Brain microvascular endothelial cell (primary cell): ENCODE measurements at regions not wholly inside any gene's neighbourhood (a gene's known extent, or its start where the extent isn't known, plus 50 kb on each side); places are given as distances from the start of the nearest gene placed in this dataset.
A peak's percentile ranks its signal among the peaks of the same experiment; 100 is the strongest.

Experiments
- DNase-seq: peaks from one replicate; pipeline ENCODE4 v3.0.0-alpha.2; 2020
- H3K27ac ChIP-seq: fragments of 250-450 bp; sonication (Bioruptor Pico); 2 replicates; pipeline ENCODE4 v1.5.1; 2020; ENCODE audit warnings: mild to moderate bottlenecking, moderate library complexity
- H3K27me3 ChIP-seq: fragments of 250-450 bp; sonication (Bioruptor Pico); replicated peaks from 2 replicates; pipeline ENCODE4 v1.5.1; 2020; ENCODE audit warnings: mild to moderate bottlenecking
- H3K36me3 ChIP-seq: fragments of 250-450 bp; sonication (Bioruptor Pico); replicated peaks from 2 replicates; pipeline ENCODE4 v1.5.1; 2020; ENCODE audit warnings: mild to moderate bottlenecking
- H3K4me3 ChIP-seq: 2 replicates; pipeline ENCODE4 v1.5.1; 2011; ENCODE audit warnings: low read depth, mild to moderate bottlenecking, control low read depth, low read length, moderate library complexity
- in situ Hi-C: cut with HindIII; loops from 2 replicates; pipeline ENCODE4 v1.10.0; 2017; ENCODE audit warnings: low sequenced_read_pairs, low pct_ligation_motif_present
- TF ChIP-seq, protein P1 (sequence below): IDR thresholded peaks from 2 replicates; pipeline ENCODE4 v1.5.1; 2011; ENCODE audit warnings: low read depth, mild to moderate bottlenecking, moderate library complexity, low read length, control low read depth, inconsistent platforms; ENCODE audit errors: missing control alignments

DNA sequence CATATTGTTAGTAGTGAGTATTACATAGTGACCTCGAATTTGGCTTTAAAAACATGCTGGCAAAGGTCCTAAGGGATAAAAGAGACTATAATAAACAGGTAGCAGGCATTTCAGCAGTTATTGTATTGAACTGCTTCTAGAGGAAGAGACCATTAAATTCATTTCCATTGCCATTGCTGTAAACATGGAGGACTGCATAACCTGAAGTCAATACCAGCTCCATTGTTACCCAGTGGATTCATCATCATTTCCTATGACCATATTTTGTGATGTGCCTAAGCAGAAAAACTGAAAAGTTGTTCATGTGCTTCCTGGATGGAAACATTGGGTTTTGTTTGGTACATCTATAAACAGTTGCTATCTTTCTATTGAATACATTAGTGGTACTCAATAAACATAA, 482.5 kb upstream of the UBE2E2 start:
- H3K27ac ChIP-seq: no peak overlapping the region
- H3K36me3 ChIP-seq: no peaks in the 10 kb centered on the region
- TF ChIP-seq, protein P1, sequence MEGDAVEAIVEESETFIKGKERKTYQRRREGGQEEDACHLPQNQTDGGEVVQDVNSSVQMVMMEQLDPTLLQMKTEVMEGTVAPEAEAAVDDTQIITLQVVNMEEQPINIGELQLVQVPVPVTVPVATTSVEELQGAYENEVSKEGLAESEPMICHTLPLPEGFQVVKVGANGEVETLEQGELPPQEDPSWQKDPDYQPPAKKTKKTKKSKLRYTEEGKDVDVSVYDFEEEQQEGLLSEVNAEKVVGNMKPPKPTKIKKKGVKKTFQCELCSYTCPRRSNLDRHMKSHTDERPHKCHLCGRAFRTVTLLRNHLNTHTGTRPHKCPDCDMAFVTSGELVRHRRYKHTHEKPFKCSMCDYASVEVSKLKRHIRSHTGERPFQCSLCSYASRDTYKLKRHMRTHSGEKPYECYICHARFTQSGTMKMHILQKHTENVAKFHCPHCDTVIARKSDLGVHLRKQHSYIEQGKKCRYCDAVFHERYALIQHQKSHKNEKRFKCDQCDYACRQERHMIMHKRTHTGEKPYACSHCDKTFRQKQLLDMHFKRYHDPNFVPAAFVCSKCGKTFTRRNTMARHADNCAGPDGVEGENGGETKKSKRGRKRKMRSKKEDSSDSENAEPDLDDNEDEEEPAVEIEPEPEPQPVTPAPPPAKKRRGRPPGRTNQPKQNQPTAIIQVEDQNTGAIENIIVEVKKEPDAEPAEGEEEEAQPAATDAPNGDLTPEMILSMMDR: no peak
- H3K4me3 ChIP-seq: no peak overlapping the region
- DNase-seq: no peak
- in situ Hi-C loops: no loop called here
- H3K27me3 ChIP-seq: no peaks in the 10 kb centered on the region

DNA sequence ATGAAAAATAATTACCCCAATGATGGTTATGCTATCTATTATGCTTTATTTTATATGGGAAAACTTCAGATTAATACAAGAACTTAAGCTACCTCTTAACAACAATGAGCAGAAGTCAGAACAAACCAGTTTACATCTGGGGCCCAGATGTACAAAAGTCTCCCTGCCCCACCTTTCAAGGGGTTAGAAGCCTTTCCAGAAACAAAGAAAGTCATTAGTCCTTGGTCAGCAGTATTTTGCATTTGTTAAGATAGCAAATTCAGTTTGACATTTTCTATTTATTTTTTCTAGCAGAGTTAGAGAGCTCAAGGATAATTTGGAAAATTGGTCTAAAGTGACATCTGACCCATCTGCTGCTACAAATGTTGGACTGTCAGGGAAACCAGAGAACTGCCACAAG, 478.7 kb upstream of the UBE2E2 start:
- Histone ChIP-seq H3K27me3 (no peaks in the 10 kb centered on the region), H3K36me3 (no peaks in the 10 kb centered on the region), H3K27ac (no peak overlapping the region), H3K4me3 (no peak overlapping the region)
- TF ChIP-seq, protein P1: no peak
- in situ Hi-C loops: no loop called here
- DNase-seq: no peak

- Histone ChIP-seq H3K36me3 (no peaks in the 10 kb centered on the region), H3K27me3 (no peaks in the 10 kb centered on the region), H3K4me3 (no peak overlapping the region), H3K27ac (no peak overlapping the region)
- TF ChIP-seq, protein P1: no peak
- DNase-seq: no peak
- in situ Hi-C loops: no loop called here
These were observed 474.7 kb upstream of the UBE2E2 start for GRCh38 chr3:22728406-22728805.

- Histone ChIP-seq H3K27ac (no peak overlapping the region), H3K36me3 (no peaks in the 10 kb centered on the region), H3K27me3 (no peaks in the 10 kb centered on the region), H3K4me3 (no peak overlapping the region)
- TF ChIP-seq, protein P1: no peak
- DNase-seq: no peak
- in situ Hi-C loops: no loop called here
These were observed 473.9 kb upstream of the UBE2E2 start for GRCh38 chr3:22729212-22729611.

GRCh38 chr3:22729981-22730380, 473.1 kb upstream of the UBE2E2 start:
- TF ChIP-seq, protein P1: peak; percentile 50
- Histone ChIP-seq H3K27ac (no peak overlapping the region), H3K27me3 (no peaks in the 10 kb centered on the region), H3K4me3 (no peak overlapping the region), H3K36me3 (no peaks in the 10 kb centered on the region)
- peak; percentile 25 for DNase-seq
- in situ Hi-C loops: no loop called here

GRCh38 chr3:22730701-22731100, 472.4 kb upstream of the UBE2E2 start:
- in situ Hi-C loops: no loop called here
- no peak overlapping the region for H3K4me3 ChIP-seq

More at GRCh38 chr3:22730701-22731100, 472.4 kb upstream of the UBE2E2 start:
- Histone ChIP-seq H3K36me3 (no peaks in the 10 kb centered on the region), H3K27me3 (no peaks in the 10 kb centered on the region), H3K27ac (no peak overlapping the region)
- TF ChIP-seq, protein P1: no peak
- no peak for DNase-seq
